GM21423 (cell line): ENCODE measurements at regions not wholly inside any gene's neighbourhood (a gene's known extent, or its start where the extent isn't known, plus 50 kb on each side); places are given as distances from the start of the nearest gene placed in this dataset.
"Not testable (repeated sequence)": the region's sequence is repeated elsewhere in the genome, so short reads cannot be mapped to it uniquely, and the experiment has no call there.

Experiments used
- ATAC-seq: cut with Tn5 transposase; IDR thresholded peaks from one replicate; pipeline ENCODE4 v1.9.1; 2021; ENCODE audit warnings: mild to moderate bottlenecking, moderate library complexity; ENCODE audit not compliant: unreplicated experiment

GRCh38 chr4:29307256-29307655, 1412.9 kb upstream of the PCDH7 start:
- no peak for ATAC-seq

GRCh38 chr4:29307755-29308154, 1412.4 kb upstream of the PCDH7 start:
- ATAC-seq, result no peak

GRCh38 chr4:29309050-29309449, 1411.1 kb upstream of the PCDH7 start:
- ATAC-seq, result no peak

- ATAC-seq, result no peak
Measured at GRCh38 chr4:29310252-29310651, 1409.9 kb upstream of the PCDH7 start.

- no peak for ATAC-seq
Measured at GRCh38 chr4:29311247-29311646, 1408.9 kb upstream of the PCDH7 start.

GRCh38 chr4:29319663-29320340, 1400.4 kb upstream of the PCDH7 start:
- no peak for ATAC-seq

GRCh38 chr4:29320947-29321620, 1399.1 kb upstream of the PCDH7 start:
- ATAC-seq, result no peak

- no peak for ATAC-seq
Measured at GRCh38 chr4:29326004-29326403, 1394.2 kb upstream of the PCDH7 start.

- no peak for ATAC-seq
Measured at GRCh38 chr4:29326816-29327215, 1393.4 kb upstream of the PCDH7 start.

- ATAC-seq, result no peak
Measured at GRCh38 chr4:29336861-29337260, 1383.3 kb upstream of the PCDH7 start.

- ATAC-seq, result no peak
Measured at GRCh38 chr4:29372971-29373370, 1347.2 kb upstream of the PCDH7 start.

- no peak for ATAC-seq
Measured at GRCh38 chr4:29375716-29376115, 1344.5 kb upstream of the PCDH7 start.

GRCh38 chr4:29378237-29378636, 1341.9 kb upstream of the PCDH7 start:
- ATAC-seq, result not testable (repeated sequence)

- ATAC-seq, result no peak
Measured at GRCh38 chr4:29390921-29391320, 1329.2 kb upstream of the PCDH7 start.

- ATAC-seq, result no peak
Measured at GRCh38 chr4:29405116-29405515, 1315.1 kb upstream of the PCDH7 start.

GRCh38 chr4:29415771-29416170, 1304.4 kb upstream of the PCDH7 start:
- ATAC-seq, result no peak

- ATAC-seq, result no peak
Measured at GRCh38 chr4:29423836-29424721, 1296.1 kb upstream of the PCDH7 start.

GRCh38 chr4:29453303-29453820, 1266.8 kb upstream of the PCDH7 start:
- no peak for ATAC-seq

- no peak for ATAC-seq
Measured at GRCh38 chr4:29459926-29460325, 1260.2 kb upstream of the PCDH7 start.

GRCh38 chr4:29467044-29467717, 1253.0 kb upstream of the PCDH7 start:
- no peak for ATAC-seq
